ENCODE measurements at regions not wholly inside any gene's neighbourhood (a gene's known extent, or its start where the extent isn't known, plus 50 kb on each side); places are given as distances from the start of the nearest gene placed in this dataset.
"Not testable (repeated sequence)": the region's sequence is repeated elsewhere in the genome, so short reads cannot be mapped to it uniquely, and the experiment has no call there.

DNA sequence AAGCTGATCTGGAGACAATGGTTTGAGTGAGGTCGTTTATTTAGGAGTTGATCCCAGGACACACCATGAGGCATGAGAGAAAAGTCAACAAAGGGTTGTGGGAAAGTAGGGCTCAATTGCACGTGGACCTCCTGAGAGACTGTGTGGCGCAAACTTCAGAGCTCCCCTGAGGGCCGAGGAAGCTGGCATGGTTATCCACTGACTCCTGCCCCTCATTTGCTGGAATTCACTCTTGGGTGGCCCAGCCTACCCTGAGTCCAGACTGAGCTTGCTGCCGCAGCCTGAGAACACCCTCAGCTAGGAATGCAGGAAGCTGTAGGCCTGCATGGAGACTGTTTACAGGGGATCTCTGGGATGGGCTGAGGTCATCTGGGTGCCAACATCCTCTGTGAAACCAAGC is 301.0 kb downstream of the RWDD3 start:
- no peak for DNase-seq

DNA sequence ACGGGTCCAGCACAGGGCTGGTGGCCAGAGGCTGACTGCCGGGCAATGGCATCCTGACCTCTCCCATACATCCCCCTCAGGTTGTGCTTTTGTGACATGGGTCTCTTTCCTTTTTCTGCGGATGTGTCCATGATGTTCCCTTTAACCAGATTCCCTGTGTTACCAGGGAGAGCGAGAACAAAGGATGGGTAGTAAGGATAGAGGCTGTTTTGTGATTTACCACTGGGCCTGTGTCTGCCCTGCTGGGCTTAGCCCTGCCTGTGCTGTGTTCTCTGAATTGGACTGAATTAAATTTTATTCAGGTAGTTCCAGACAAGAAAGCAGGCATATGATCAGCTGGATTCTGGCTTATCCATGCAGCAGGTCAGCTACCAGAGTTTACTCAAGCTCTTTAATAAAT is 301.6 kb downstream of the RWDD3 start:
- no peak for DNase-seq

GRCh38 chr1:95536501-95536900 is 302.5 kb downstream of the RWDD3 start:
- no peak for DNase-seq

- DNase-seq = no peak
Observed at GRCh38 chr1:95537176-95537575, 303.2 kb downstream of the RWDD3 start.

- not testable (repeated sequence) for DNase-seq
Observed at GRCh38 chr1:95538242-95538641, 304.2 kb downstream of the RWDD3 start.

- DNase-seq = no peak
Observed at GRCh38 chr1:95542936-95543335, 308.9 kb downstream of the RWDD3 start.

DNA sequence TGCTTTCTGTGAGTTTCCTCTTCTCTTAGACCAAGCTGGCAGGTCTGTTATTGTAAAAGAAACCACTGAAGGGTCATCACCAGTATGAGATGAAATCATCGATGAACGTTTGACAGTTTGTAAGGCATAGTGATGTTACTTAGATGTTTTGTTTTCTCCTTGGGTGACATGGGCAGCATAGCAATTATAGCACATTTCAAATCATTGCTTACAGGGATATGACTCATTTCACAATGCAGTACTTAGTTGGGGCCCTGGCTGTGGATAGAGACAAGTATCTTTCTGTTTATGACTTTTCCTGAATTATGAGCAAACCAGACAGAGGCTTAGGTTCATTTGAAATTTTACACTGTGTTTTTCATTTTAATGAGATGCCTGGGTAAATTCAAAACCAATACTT is 313.0 kb downstream of the RWDD3 start:
- DNase-seq = no peak

- no peak for DNase-seq
Observed at GRCh38 chr1:95548211-95548610, 314.2 kb downstream of the RWDD3 start.

GRCh38 chr1:95551201-95551600 is 317.2 kb downstream of the RWDD3 start:
- DNase-seq = no peak

DNA sequence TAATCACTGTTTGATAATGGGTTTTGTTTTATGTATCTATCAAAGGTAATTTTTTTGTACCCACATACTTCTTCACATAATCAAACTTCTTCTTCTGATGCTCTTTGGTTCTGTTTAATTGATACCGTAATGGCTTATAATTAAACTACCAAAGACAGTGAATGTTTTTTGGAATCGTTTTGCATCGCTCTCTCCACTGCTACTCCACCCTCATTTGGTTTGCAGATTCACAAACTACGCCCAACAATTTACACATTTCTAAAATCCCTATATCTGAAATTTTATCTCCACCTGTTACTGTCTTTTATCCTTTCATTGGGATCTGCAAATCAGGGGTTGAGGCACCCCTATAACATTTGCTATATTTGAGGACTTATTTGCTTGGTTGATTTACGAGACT is 319.6 kb downstream of the RWDD3 start:
- DNase-seq = no peak

- no peak for DNase-seq
Observed at GRCh38 chr1:95554408-95554807, 320.4 kb downstream of the RWDD3 start.

GRCh38 chr1:95558791-95559190 is 324.8 kb downstream of the RWDD3 start:
- DNase-seq = no peak

DNA sequence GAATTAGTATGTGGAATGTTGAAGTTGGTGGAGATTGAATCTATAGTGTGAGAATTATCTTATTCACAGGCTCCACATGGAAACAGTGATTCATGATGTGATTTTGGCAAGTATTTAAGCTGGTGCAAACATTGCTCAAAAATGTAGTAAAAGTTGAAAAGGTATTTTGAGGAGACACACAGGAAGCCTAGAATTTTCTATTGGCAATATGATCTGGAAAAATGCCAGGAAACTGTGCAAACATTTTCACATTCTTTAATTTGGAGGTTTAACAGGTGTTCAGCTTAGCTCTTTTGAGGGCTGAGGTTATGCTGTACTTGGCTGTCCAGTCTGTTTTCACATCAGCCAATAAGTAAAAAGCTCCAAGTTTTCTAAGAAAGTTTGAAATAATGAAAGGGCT is 327.3 kb downstream of the RWDD3 start:
- no peak for DNase-seq

- DNase-seq = no peak
Observed at GRCh38 chr1:95562230-95562629, 328.2 kb downstream of the RWDD3 start.

- DNase-seq = no peak
Observed at GRCh38 chr1:95572002-95572401, 338.0 kb downstream of the RWDD3 start.

DNA sequence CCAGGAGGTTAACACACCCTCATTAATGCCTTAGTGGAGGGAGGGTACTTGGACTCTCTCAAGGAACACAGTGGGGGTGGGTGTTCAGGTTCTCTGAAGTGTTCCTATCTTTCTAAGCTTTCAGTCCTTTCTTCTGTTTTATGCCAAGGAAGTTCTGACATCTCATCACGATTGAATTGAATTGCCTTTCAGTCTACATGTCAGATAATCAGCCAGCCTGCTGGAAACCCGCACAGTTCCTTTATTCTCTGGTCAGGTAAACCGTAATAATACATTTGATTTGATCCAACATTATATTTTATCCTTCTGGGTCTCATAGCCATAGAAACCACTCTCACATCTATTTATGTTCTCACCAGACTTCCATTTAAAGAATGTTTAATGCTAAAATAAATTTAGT is 339.0 kb downstream of the RWDD3 start:
- no peak for DNase-seq

GRCh38 chr1:95575291-95575690 is 341.3 kb downstream of the RWDD3 start:
- DNase-seq = no peak

DNA sequence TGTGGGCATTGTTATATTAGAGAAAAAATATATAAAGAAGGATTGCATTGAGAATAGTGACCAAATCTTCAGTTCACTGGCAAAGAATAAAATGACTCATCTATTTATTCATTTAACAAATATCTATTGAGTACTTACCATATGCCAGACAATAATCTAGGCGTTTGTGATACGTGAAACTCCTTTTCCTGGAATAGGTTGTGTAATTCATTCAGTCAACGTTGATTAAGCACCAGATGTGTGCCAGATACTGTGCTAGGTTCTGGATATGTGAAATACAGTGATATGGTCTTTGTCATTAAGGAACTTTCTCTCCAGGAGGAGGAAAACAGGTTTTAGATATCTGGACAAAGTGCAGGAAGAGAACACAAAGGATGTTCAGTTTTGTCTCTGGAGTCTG is 344.5 kb downstream of the RWDD3 start:
- DNase-seq = no peak

DNA sequence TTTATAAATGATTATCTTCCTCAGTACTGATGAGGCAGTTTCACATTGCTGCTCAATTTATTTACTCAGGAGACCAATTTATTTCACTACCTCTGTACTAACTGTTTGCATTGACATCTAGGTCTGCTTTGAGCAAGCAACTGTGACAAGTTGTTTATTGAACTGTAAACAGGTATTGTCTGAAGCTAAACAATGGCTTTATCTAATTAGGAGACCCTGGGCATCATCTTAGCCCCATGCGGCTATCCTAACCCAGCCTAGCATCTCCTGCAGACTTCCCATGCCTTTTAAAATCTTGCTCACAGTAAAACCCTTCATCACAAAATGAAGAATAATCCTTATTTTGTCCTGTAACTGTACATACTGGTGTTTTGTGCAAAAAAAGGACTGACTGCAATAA is 348.2 kb downstream of the RWDD3 start:
- no peak for DNase-seq

- DNase-seq = no peak
Observed at GRCh38 chr1:95582746-95583145, 348.7 kb downstream of the RWDD3 start.

DNA sequence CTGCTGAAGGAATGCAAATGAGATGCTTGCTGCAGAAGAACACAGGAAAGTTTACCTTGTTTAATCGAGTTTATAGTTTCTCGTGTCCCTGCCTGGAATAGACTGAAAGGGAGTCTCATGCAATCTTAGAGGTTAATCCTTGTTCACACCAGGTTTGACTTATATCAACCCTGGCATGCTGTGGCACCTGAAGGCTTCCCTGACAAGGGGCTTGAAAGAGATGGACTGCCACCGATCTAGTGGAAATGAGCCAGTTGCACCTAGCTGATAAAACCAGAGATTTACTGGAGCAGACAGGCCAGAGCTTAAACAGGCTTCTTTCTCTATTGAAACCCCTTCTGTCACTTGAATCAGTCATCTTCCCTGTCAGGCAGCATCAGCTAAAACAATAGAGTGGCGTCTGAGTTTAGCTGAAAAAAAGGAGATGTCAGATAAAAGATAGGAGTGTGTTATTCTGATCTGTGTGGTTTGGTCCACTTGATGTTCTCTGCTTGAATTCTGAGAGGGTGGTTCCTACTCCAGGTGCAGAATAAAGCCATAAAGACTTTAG is 349.7 kb downstream of the RWDD3 start:
- no peak for DNase-seq

DNA sequence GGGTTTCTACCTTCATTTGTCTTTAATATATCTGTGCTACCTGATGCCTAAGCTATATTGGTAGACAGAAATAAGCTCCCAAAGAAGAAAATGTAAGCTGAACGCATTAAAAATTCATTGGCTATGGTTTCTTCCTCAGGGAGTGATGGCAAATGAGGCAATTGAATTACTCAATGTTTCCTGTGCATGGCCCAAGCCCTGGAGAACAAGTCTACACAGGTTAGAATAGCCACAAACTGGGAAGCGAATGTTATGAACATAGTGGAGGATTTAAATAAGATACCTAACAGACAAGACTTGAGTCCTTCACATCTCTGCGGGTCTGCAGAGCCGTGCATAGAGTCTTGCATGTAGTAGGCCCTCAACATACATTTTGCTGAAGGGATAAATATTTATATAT is 350.3 kb downstream of the RWDD3 start:
- DNase-seq = no peak

- DNase-seq = peak; percentile 8
Observed at GRCh38 chr1:95604771-95605170, 370.8 kb downstream of the RWDD3 start.

DNA sequence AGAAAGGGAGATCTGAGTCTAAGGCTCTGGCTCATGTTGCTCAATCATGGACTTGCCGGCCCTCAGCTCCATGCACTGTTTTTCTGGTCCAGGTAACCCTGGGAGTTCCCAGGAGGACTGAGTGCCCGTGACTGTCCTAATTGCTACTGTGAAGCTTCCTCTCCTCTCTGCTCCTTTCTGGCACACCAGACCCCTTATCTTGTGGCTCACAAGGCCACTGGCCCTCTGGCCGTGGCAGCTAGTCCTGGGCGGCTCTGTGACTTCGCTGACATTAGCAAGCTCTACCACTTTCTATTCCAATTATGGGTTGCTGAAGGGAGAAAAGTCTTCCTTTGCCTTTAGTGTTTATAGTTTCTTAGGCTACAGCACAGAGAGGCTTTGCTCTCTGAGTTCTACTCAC is 380.2 kb downstream of the RWDD3 start:
- DNase-seq = no peak

- DNase-seq = no peak
Observed at GRCh38 chr1:95615421-95615820, 381.4 kb downstream of the RWDD3 start.

- no peak for DNase-seq
Observed at GRCh38 chr1:95620076-95620475, 386.1 kb downstream of the RWDD3 start.

Measured in NCI-H1092 treated with DMSO at 0.1 percent for 48 hours (cell line).